HG03342 (cell line): ENCODE measurements at regions not wholly inside any gene's neighbourhood (a gene's known extent, or its start where the extent isn't known, plus 50 kb on each side); places are given as distances from the start of the nearest gene placed in this dataset.

ENCODE experiments used
- ATAC-seq: cut with Tn5 transposase; IDR thresholded peaks from one replicate; pipeline ENCODE4 v1.9.1; 2021; ENCODE audit warnings: mild to moderate bottlenecking, moderate library complexity; ENCODE audit not compliant: unreplicated experiment

- no peak for ATAC-seq
Measured at GRCh38 chr10:128418819-128419218, 292.6 kb upstream of the MKI67 start.

- no peak for ATAC-seq
Measured at GRCh38 chr10:128419466-128420019, 293.3 kb upstream of the MKI67 start.

- no peak for ATAC-seq
Measured at GRCh38 chr10:128420623-128421022, 294.4 kb upstream of the MKI67 start.

GRCh38 chr10:128421371-128422160 is 295.3 kb upstream of the MKI67 start:
- no peak for ATAC-seq

GRCh38 chr10:128422190-128422589 is 296.0 kb upstream of the MKI67 start:
- no peak for ATAC-seq

GRCh38 chr10:128422999-128423398 is 296.8 kb upstream of the MKI67 start:
- no peak for ATAC-seq

- no peak for ATAC-seq
Measured at GRCh38 chr10:128429321-128429720, 303.1 kb upstream of the MKI67 start.

- ATAC-seq: no peak
Measured at GRCh38 chr10:128429835-128430513, 303.8 kb upstream of the MKI67 start.

- ATAC-seq: no peak
Measured at GRCh38 chr10:128431083-128431482, 304.9 kb upstream of the MKI67 start.

- ATAC-seq: no peak
Measured at GRCh38 chr10:128431506-128431905, 305.3 kb upstream of the MKI67 start.

- no peak for ATAC-seq
Measured at GRCh38 chr10:128432011-128432410, 305.8 kb upstream of the MKI67 start.

GRCh38 chr10:128432423-128432822 is 306.2 kb upstream of the MKI67 start:
- ATAC-seq: no peak

GRCh38 chr10:128435811-128436210 is 309.6 kb upstream of the MKI67 start:
- no peak for ATAC-seq

- no peak for ATAC-seq
Measured at GRCh38 chr10:128437786-128438345, 311.6 kb upstream of the MKI67 start.

- ATAC-seq: no peak
Measured at GRCh38 chr10:128438417-128439063, 312.3 kb upstream of the MKI67 start.

GRCh38 chr10:128440513-128441160 is 314.4 kb upstream of the MKI67 start:
- ATAC-seq: no peak

- no peak for ATAC-seq
Measured at GRCh38 chr10:128443925-128444518, 317.8 kb upstream of the MKI67 start.

- no peak for ATAC-seq
Measured at GRCh38 chr10:128448796-128449195, 322.6 kb upstream of the MKI67 start.

- ATAC-seq: no peak
Measured at GRCh38 chr10:128451879-128452278, 325.7 kb upstream of the MKI67 start.

- ATAC-seq: no peak
Measured at GRCh38 chr10:128456271-128456670, 330.0 kb upstream of the MKI67 start.
